Islet precursor cell (in vitro differentiated cells): ENCODE measurements at regions not wholly inside any gene's neighbourhood (a gene's known extent, or its start where the extent isn't known, plus 50 kb on each side); places are given as distances from the start of the nearest gene placed in this dataset.
"Not testable (repeated sequence)": the region's sequence is repeated elsewhere in the genome, so short reads cannot be mapped to it uniquely, and the experiment has no call there.

ENCODE experiments used
- DNase-seq: peaks from one replicate; pipeline ENCODE4 v3.0.0-alpha.2; 2018

- no peak for DNase-seq
Measured at GRCh38 chr5:28725001-28725400, 1686.6 kb upstream of the CDH9 start.

- DNase-seq: no peak
Measured at GRCh38 chr5:28714907-28715698, 1676.7 kb upstream of the CDH9 start.

GRCh38 chr5:28710360-28710759 is 1672.0 kb upstream of the CDH9 start:
- DNase-seq: no peak

GRCh38 chr5:28708472-28708871 is 1670.1 kb upstream of the CDH9 start:
- no peak for DNase-seq

GRCh38 chr5:28707706-28708105 is 1669.3 kb upstream of the CDH9 start:
- DNase-seq: no peak

- DNase-seq: no peak
Measured at GRCh38 chr5:28703651-28704260, 1665.4 kb upstream of the CDH9 start.

- DNase-seq: no peak
Measured at GRCh38 chr5:28691526-28691925, 1653.1 kb upstream of the CDH9 start.

- DNase-seq: no peak
Measured at GRCh38 chr5:28685794-28686193, 1647.4 kb upstream of the CDH9 start.

GRCh38 chr5:28678899-28679298 is 1640.5 kb upstream of the CDH9 start:
- DNase-seq: no peak

GRCh38 chr5:28666110-28666509 is 1627.7 kb upstream of the CDH9 start:
- no peak for DNase-seq

GRCh38 chr5:28648108-28648507 is 1609.7 kb upstream of the CDH9 start:
- DNase-seq: no peak

- DNase-seq: no peak
Measured at GRCh38 chr5:28632607-28633006, 1594.2 kb upstream of the CDH9 start.

GRCh38 chr5:28603869-28604268 is 1565.5 kb upstream of the CDH9 start:
- DNase-seq: no peak

- no peak for DNase-seq
Measured at GRCh38 chr5:28602429-28602828, 1564.0 kb upstream of the CDH9 start.

GRCh38 chr5:28596707-28597106 is 1558.3 kb upstream of the CDH9 start:
- not testable (repeated sequence) for DNase-seq

GRCh38 chr5:28580616-28581015 is 1542.2 kb upstream of the CDH9 start:
- DNase-seq: no peak

- DNase-seq: no peak
Measured at GRCh38 chr5:28576022-28576421, 1537.6 kb upstream of the CDH9 start.

- no peak for DNase-seq
Measured at GRCh38 chr5:28575368-28575767, 1537.0 kb upstream of the CDH9 start.

- no peak for DNase-seq
Measured at GRCh38 chr5:28574606-28575005, 1536.2 kb upstream of the CDH9 start.

- no peak for DNase-seq
Measured at GRCh38 chr5:28567048-28567447, 1528.7 kb upstream of the CDH9 start.

GRCh38 chr5:28561522-28561921 is 1523.1 kb upstream of the CDH9 start:
- no peak for DNase-seq

- no peak for DNase-seq
Measured at GRCh38 chr5:28558196-28558595, 1519.8 kb upstream of the CDH9 start.

GRCh38 chr5:28557114-28557513 is 1518.7 kb upstream of the CDH9 start:
- DNase-seq: no peak

GRCh38 chr5:28549588-28549987 is 1511.2 kb upstream of the CDH9 start:
- DNase-seq: no peak

- no peak for DNase-seq
Measured at GRCh38 chr5:28548856-28549255, 1510.5 kb upstream of the CDH9 start.
